Left lung (tissue), 4 donors: ENCODE measurements at regions not wholly inside any gene's neighbourhood (a gene's known extent, or its start where the extent isn't known, plus 50 kb on each side); places are given as distances from the start of the nearest gene placed in this dataset.

Experiments used
- ATAC-seq: fragments of 200-7000 bp; cut with Tn5 transposase; one replicate; pipeline ENCODE4 v1.9.1; 2020; ENCODE audit warnings: moderate library complexity
- DNase-seq, 4 donors: peaks; one replicate each; pipeline ENCODE4 v3.0.0-alpha.2; 2013 to 2020
- H3K27ac ChIP-seq, 2 donors: fragments of 200-600 bp; sonication (generic) in 1 of 2; one replicate each; pipeline versions ENCODE4 v1.5.0 to v1.8.0; 2020 to 2021
- H3K27me3 ChIP-seq, 2 donors: fragments of 200-600 bp; sonication (generic) in 1 of 2; one replicate each; pipeline versions ENCODE4 v1.5.0 to v1.8.0; 2020 to 2021
- H3K36me3 ChIP-seq, 2 donors: fragments of 200-600 bp; sonication (generic) in 1 of 2; one replicate each; pipeline versions ENCODE4 v1.5.0 to v1.8.0; 2020 to 2021
- H3K4me1 ChIP-seq, 2 donors: fragments of 200-600 bp; one replicate each; pipeline ENCODE4 v1.8.0; 2021
- H3K4me3 ChIP-seq, 2 donors: fragments of 200-600 bp; sonication (generic) in 1 of 2; one replicate each; pipeline versions ENCODE4 v1.5.0 to v1.8.0; 2020 to 2021; ENCODE audit warnings: mild to moderate bottlenecking in 1 of 2
- H3K9me3 ChIP-seq, 2 donors: fragments of 200-600 bp; sonication (generic) in 1 of 2; one replicate each; pipeline versions ENCODE4 v1.5.0 to v1.8.0; 2020 to 2021
- CTCF ChIP-seq, 2 donors: fragments of 200-600 bp; sonication (generic) in 1 of 2; IDR thresholded peaks; one replicate each; pipeline versions ENCODE4 v1.5.0 to v1.8.0; 2021; ENCODE audit warnings: antibody characterized with exemption in 2 of 2
- intact Hi-C, 2 donors: fragments of 100-400 bp; cut with DNase I; formaldehyde crosslinking; loops; one replicate each; pipeline versions ENCODE4 v1.11.2 to v1.14.2; 2022
- donor health status: DM: no; HTN: yes; CAD: no.
- donor health status: DM: no; HTN: no; CAD: no.

DNA sequence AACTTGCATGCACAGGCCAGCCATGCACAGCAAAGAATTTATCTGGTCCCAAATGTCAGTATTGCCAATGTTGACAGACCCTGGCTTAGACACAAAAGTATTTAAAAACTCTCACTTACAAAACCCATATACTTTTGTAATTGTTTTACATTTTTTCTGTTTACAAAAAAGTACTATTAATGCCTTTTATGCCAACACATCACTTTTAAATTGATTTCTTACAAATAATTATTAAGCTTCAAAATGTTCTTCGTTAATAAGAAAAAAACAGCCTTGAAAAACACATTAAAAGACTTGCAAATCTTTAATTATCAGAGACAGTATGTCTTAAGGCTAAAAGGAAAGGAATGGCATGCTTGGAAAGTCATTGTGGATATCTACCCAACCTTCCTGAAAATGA, 181.3 kb upstream of the TWIST2 start:
- no peak for TF ChIP-seq CTCF (IDR thresholded peaks at IDR 0.05)
- no peaks in the 10 kb centered on the region for H3K27me3 ChIP-seq
- H3K36me3 ChIP-seq, result no peaks in the 10 kb centered on the region
- DNase-seq (no peak), ATAC-seq (no peak)
- H3K9me3 ChIP-seq, result peaks cover 0 to 18% of the 10 kb centered on the region in 2 donors
- no peaks in the 10 kb centered on the region for H3K4me1 ChIP-seq
- no peak overlapping the region for H3K27ac ChIP-seq
- no peak overlapping the region for H3K4me3 ChIP-seq
- intact Hi-C loops, result no loop called here

- ATAC-seq (no peak), DNase-seq (no peak)
- no peaks in the 10 kb centered on the region for H3K27me3 ChIP-seq
- no peaks in the 10 kb centered on the region for H3K4me1 ChIP-seq
- no peak overlapping the region for H3K4me3 ChIP-seq
- TF ChIP-seq CTCF (IDR thresholded peaks at IDR 0.05), result no peak
- no peaks in the 10 kb centered on the region for H3K36me3 ChIP-seq
- peaks cover 0 to 14% of the 10 kb centered on the region in 2 donors for H3K9me3 ChIP-seq
- intact Hi-C loops, result no loop called here
- no peak overlapping the region for H3K27ac ChIP-seq
Measured at GRCh38 chr2:238667008-238667407, 180.9 kb upstream of the TWIST2 start.

GRCh38 chr2:238667639-238668038, 180.2 kb upstream of the TWIST2 start:
- no peak for TF ChIP-seq CTCF (IDR thresholded peaks at IDR 0.05)
- intact Hi-C loops, result no loop called here
- Histone ChIP-seq H3K4me3 (no peak overlapping the region), H3K27ac (no peak overlapping the region), H3K4me1 (no peaks in the 10 kb centered on the region), H3K27me3 (no peaks in the 10 kb centered on the region), H3K9me3 (peaks cover 0 to 11% of the 10 kb centered on the region in 2 donors), H3K36me3 (no peaks in the 10 kb centered on the region)
- no peak for DNase-seq
- no peak for ATAC-seq

- peaks cover 0 to 11% of the 10 kb centered on the region in 2 donors for H3K9me3 ChIP-seq
- intact Hi-C loops, result no loop called here
- no peak overlapping the region for H3K27ac ChIP-seq
- H3K27me3 ChIP-seq, result no peaks in the 10 kb centered on the region
- no peak overlapping the region for H3K4me3 ChIP-seq
- H3K4me1 ChIP-seq, result no peaks in the 10 kb centered on the region
- ATAC-seq, result no peak
- DNase-seq, result no peak
- H3K36me3 ChIP-seq, result no peaks in the 10 kb centered on the region
- no peak for TF ChIP-seq CTCF (IDR thresholded peaks at IDR 0.05)
Measured at GRCh38 chr2:238668426-238668825, 179.5 kb upstream of the TWIST2 start.

- Histone ChIP-seq H3K27ac (no peak overlapping the region), H3K4me3 (no peak overlapping the region), H3K4me1 (no peaks in the 10 kb centered on the region), H3K36me3 (no peaks in the 10 kb centered on the region), H3K27me3 (no peaks in the 10 kb centered on the region), H3K9me3 (peaks cover 0 to 11% of the 10 kb centered on the region in 2 donors)
- TF ChIP-seq CTCF (IDR thresholded peaks at IDR 0.05), result no peak
- DNase-seq, result no peak
- no peak for ATAC-seq
- intact Hi-C loops, result no loop called here
Measured at GRCh38 chr2:238669046-238669445, 178.8 kb upstream of the TWIST2 start.
